Testis (tissue), 2 donors: ENCODE measurements at regions not wholly inside any gene's neighbourhood (a gene's known extent, or its start where the extent isn't known, plus 50 kb on each side); places are given as distances from the start of the nearest gene placed in this dataset.

Experiments used
- DNase-seq: peaks from one replicate; pipeline ENCODE4 v3.0.0-alpha.2; 2019
- H3K27ac ChIP-seq, 2 donors: fragments of 200-600 bp; sonication (generic); one replicate each; pipeline ENCODE4 v1.5.1; 2019
- H3K27me3 ChIP-seq: fragments of 200-600 bp; sonication (generic); one replicate; pipeline ENCODE4 v1.5.1; 2019
- H3K36me3 ChIP-seq: fragments of 200-600 bp; sonication (generic); one replicate; pipeline ENCODE4 v1.5.1; 2017; ENCODE audit warnings: low read depth; ENCODE audit errors: missing control alignments
- H3K4me1 ChIP-seq: fragments of 200-600 bp; sonication (generic); one replicate; pipeline ENCODE4 v1.5.1; 2019
- H3K4me3 ChIP-seq, 2 donors: fragments of 200-600 bp; sonication (generic); one replicate each; pipeline ENCODE4 v1.5.1; 2017 to 2019
- H3K9me3 ChIP-seq: fragments of 200-600 bp; sonication (generic); one replicate; pipeline ENCODE4 v1.5.1; 2017
- POLR2A ChIP-seq: fragments of 450-650 bp; IDR thresholded peaks from one replicate; pipeline ENCODE4 v1.6.1; 2017; ENCODE audit warnings: antibody characterized with exemption, mild to moderate bottlenecking, moderate library complexity
- WGBS, 2 donors: methylation state at CpG; one replicate each; pipeline ENCODE4 v1.1.5; 2018; 5-methylcytosine and 5-hydroxymethylcytosine counted together
- intact Hi-C: fragments of 100-400 bp; cut with DNase I; formaldehyde crosslinking; loops from one replicate; pipeline ENCODE4 v1.15.1; 2023; ENCODE audit warnings: low total_unique reads
- TF ChIP-seq, protein P1 (sequence below), 3 experiments: fragments of 450-650 bp in 2 of 3; fragments of 200-600 bp in 1 of 3; sonication (generic) in 1 of 3; IDR thresholded peaks; one replicate each; pipeline ENCODE4 v1.5.1; 2016 to 2019; ENCODE audit warnings: antibody characterized with exemption in 3 of 3, mild to moderate bottlenecking in 2 of 3, moderate library complexity in 1 of 3

DNA sequence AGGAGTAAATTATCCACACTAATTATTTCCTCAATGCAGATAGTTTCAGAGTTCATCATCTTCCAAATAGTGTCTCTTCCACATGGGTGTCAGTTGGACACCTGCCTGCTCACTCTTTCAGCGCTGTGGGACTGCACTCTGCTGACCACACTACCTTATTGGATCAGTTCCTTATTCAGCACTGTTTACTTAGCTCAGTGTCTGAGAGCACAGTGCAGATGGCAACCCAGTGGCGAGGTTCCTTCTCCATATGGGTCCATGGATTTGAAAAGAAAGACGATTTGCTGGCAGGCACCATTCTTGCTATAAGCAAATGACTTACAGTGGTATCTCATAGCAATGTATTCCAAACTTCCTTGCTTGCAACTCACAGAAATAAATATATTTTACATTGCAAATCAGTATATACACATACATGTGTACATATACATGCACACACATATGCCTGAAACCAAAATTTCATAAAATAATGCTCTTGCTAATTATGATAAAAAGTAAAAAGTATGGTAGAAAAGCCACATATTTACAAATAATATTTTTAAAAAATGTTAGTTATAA lies 354.8 kb downstream of the INSIG2 start:
- Histone ChIP-seq H3K9me3 (no peaks in the 10 kb centered on the region), H3K4me1 (no peaks in the 10 kb centered on the region), H3K27me3 (no peaks in the 10 kb centered on the region), H3K4me3 (no peak overlapping the region), H3K36me3 (no peaks in the 10 kb centered on the region), H3K27ac (no peak overlapping the region)
- DNase-seq = no peak
- WGBS, 2 donors = 95% methylated on average over 3 of the region's 3 CpGs
- intact Hi-C loops = no loop called here
- no peak for TF ChIP-seq POLR2A
- TF ChIP-seq, protein P1, sequence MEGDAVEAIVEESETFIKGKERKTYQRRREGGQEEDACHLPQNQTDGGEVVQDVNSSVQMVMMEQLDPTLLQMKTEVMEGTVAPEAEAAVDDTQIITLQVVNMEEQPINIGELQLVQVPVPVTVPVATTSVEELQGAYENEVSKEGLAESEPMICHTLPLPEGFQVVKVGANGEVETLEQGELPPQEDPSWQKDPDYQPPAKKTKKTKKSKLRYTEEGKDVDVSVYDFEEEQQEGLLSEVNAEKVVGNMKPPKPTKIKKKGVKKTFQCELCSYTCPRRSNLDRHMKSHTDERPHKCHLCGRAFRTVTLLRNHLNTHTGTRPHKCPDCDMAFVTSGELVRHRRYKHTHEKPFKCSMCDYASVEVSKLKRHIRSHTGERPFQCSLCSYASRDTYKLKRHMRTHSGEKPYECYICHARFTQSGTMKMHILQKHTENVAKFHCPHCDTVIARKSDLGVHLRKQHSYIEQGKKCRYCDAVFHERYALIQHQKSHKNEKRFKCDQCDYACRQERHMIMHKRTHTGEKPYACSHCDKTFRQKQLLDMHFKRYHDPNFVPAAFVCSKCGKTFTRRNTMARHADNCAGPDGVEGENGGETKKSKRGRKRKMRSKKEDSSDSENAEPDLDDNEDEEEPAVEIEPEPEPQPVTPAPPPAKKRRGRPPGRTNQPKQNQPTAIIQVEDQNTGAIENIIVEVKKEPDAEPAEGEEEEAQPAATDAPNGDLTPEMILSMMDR (IDR thresholded peaks at IDR 0.05) = no peak

DNA sequence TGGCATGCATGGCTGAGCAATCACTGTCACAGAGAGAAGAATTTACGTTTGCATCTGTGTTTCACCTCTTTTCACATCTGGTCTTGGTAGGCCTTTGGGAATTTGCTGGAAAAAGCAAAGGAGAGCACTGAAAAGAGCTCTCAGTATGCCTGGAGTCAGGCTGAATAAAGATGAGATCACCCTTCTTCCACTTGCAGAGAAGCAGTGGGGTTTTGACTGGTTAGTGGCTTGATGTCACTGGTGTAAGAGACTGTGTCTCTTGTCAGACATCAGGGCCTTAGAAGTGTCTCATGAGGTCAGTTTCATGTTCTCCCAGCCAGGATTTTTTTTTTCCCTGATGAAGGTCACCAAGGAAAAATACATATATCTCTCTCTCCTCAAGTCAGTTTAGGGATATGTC lies 353.8 kb downstream of the INSIG2 start:
- no peak overlapping the region for H3K4me3 ChIP-seq
- H3K27ac ChIP-seq = no peak overlapping the region
- no peaks in the 10 kb centered on the region for H3K36me3 ChIP-seq
- TF ChIP-seq, protein P1 (IDR thresholded peaks at IDR 0.05) = no peak
- TF ChIP-seq POLR2A = no peak
- no peaks in the 10 kb centered on the region for H3K27me3 ChIP-seq
- WGBS, 2 donors = 76 to 83% methylated on average over 1 of the region's 1 CpG
- no peak for DNase-seq
- intact Hi-C loops = no loop called here
- H3K4me1 ChIP-seq = no peaks in the 10 kb centered on the region
- no peaks in the 10 kb centered on the region for H3K9me3 ChIP-seq

DNA sequence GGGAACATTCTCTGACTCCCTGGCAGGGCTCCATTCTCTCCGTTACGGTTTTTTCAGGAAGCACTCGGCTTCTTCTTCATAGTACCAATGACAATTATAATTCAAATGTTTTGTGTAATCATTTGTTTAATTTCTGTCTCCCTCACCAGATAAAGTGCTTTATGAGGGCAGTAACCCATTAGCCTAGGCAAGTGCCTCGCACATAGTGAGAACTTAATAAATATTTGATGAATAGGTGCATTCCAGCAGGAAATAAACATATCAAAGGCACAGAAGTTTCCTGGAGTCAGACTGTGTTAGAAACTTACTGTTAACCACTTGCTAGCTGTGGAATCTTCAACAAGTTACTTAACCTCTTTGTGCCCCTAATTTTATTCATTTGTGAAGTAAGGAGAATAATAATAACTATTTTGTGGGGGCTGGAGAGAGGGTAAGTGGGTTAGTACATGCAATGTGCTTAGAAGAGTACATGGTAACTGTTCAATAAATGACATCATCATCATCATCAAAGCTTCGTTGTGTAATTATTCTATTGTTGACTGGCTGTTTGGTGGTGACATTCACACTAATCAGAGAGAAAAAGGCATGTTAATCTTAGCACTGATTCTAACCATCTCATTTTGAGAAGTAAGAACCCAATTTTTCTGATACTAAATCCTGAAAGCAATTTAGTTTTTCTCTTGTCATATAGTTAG lies 352.3 kb downstream of the INSIG2 start:
- intact Hi-C loops = no loop called here
- 57 to 62% methylated on average over 5 of the region's 5 CpGs for WGBS, 2 donors
- Histone ChIP-seq H3K4me3 (no peak overlapping the region), H3K4me1 (no peaks in the 10 kb centered on the region), H3K9me3 (no peaks in the 10 kb centered on the region), H3K36me3 (no peaks in the 10 kb centered on the region), H3K27me3 (no peaks in the 10 kb centered on the region), H3K27ac (no peak overlapping the region)
- TF ChIP-seq POLR2A = no peak
- no peak for DNase-seq

DNA sequence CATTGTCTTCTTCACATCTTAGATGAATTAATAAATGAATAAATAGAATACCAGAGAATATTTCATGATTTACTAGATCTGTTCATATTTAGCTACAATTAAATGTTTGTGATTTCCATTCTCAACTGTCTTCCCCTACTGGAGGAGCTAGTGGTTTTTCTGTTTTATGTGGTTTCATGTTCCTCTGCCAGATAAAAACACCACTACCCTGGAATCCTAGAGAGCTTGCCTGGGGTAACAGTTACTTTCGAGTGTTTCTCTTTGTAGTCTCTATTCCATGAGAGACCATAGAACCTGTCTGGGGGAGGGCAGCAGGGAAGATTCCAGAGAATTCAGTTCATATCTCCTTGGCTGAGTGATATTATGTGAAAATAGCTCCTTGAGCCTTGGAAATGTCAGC lies 349.2 kb downstream of the INSIG2 start:
- H3K4me3 ChIP-seq = no peak overlapping the region
- 70% methylated on average over 1 of the region's 1 CpG for WGBS, 2 donors
- no peak overlapping the region for H3K27ac ChIP-seq
- TF ChIP-seq POLR2A = no peak
- TF ChIP-seq, protein P1 (IDR thresholded peaks at IDR 0.05) = no peak
- no peak for DNase-seq
- H3K4me1 ChIP-seq = no peaks in the 10 kb centered on the region
- intact Hi-C loops = no loop called here
- H3K9me3 ChIP-seq = no peaks in the 10 kb centered on the region
- H3K27me3 ChIP-seq = no peaks in the 10 kb centered on the region
- no peaks in the 10 kb centered on the region for H3K36me3 ChIP-seq

DNA sequence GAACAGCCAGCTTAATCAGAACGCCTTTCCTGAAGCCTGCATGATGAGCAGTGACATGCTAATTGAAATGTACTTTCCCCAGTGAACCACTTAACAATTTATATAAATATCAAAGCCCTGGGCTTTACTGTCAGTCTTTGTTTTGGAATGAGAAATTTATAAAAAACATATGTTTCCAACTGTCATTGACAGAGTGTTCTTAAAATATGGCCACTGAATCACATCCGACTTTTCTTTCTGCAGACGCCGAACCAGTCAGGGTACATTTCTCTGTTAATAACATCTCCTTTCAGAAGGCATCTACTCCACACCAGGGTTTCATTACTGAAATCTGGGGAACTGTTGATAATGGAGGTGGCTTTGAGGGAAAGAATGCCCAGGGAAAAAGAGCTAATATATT lies 343.7 kb downstream of the INSIG2 start:
- intact Hi-C loops = no loop called here
- H3K27ac ChIP-seq = no peak overlapping the region
- H3K4me1 ChIP-seq = no peaks in the 10 kb centered on the region
- TF ChIP-seq POLR2A = no peak
- TF ChIP-seq, protein P1 (IDR thresholded peaks at IDR 0.05) = no peak
- no peak overlapping the region for H3K4me3 ChIP-seq
- H3K36me3 ChIP-seq = no peaks in the 10 kb centered on the region
- no peak for DNase-seq
- WGBS, 2 donors = 73 to 83% methylated on average over 4 of the region's 4 CpGs
- no peaks in the 10 kb centered on the region for H3K27me3 ChIP-seq
- H3K9me3 ChIP-seq = no peaks in the 10 kb centered on the region
